T-helper 1 cell treated with Interleukin-12 subunit alpha and Interleukin-12 subunit beta and Interleukin-4 antibody, amounts not matched to agents 30 ng/mL and 1 ng/mL, for 36 hours (primary cell): ENCODE measurements at regions not wholly inside any gene's neighbourhood (a gene's known extent, or its start where the extent isn't known, plus 50 kb on each side); places are given as distances from the start of the nearest gene placed in this dataset.

ENCODE experiments used
- intact Hi-C: fragments of 100-400 bp; cut with micrococcal nuclease; formaldehyde crosslinking; loops from one replicate; pipeline ENCODE4 v1.15.1; 2024

DNA sequence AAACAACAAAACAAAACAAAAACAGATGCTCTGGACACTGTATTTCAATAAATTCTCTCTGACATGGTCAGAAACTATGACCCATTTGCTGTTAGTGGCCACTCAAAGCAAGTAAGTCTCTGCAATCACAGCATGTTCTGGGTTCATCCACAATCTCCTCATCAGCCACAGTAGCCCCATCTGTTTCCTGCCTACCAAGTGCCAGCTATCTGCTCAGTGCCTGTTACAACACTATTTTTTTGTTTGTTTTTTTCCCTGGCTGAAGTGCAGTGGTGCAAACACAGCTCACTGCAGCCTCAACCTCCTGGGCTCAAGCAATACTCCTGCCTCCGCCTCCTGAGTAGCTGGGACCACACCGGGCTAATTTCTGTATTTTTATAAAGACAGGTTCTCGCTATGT is 137.9 kb downstream of the SOX9 start:
- intact Hi-C loops = no loop called here

DNA sequence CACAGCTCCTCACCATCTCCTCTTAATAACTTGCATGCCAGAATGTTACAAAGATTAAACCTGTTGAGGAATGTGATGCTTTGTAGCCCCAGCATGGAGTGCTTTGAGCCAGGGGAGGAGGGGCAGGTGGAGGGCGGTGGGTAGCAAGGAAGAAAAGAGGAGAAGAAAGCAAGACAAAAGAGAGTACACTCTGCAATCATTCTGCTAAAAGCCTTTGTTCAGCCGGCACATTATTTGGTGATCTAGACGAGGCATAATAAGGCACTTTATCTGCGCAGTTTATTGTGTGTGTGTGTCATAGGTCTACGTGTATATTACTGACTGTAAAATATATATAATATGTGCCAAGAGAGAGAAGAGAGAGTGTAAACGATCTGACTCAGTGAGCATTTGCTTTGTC is 139.1 kb downstream of the SOX9 start:
- intact Hi-C loops = no loop called here

DNA sequence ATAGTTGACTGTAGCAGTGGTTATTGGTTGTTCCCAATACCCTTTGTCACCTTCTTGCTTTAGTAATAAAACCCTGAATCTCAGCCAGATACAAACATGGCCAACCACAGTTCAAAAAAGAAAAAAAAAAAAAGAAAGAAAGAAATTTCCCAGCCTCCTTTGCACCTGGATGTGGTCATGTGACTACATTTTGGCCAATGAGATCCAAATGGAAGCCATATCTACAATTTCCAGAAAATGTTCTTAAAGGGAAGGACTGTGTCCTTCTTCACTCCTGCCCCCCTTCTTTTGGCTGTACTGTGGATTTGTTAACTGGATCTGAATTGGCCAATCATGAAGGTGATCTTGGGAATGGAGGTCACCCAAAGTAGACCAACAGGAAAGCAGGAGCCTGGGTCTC is 141.9 kb downstream of the SOX9 start:
- intact Hi-C loops = no loop called here

DNA sequence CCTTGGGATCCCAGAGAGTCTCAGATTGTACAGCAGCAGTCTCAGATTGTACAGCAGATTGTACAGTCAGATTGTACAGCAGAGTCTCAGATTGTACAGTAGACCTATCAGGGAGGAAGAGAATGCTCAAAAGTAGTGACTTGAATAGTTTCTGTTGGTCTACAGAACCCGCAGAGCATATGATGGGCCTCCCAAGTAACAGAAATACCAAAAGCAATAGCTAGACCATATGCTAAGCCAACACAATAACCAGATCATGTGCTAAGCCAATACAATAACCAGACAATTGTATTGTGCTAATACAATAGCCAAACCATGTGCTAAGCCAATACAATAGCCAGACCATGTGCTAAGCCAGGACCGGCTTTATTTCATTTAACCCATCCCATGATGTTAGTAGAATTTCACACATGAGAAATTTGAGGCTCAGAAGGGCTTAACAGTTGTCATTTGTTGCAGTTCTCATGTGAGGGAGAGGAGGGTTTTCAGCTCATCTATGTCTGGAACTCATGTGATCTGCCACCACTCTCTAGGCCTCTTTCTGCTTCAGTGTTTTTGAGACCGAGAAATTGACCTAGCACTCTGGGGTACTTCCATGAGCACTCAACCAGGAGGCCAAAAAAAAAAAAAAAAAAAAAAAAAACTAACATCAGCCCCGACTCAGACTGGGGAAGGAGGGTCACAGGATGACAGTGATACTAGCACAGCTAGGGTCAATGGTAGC is 144.0 kb downstream of the SOX9 start:
- intact Hi-C loops = no loop called here

DNA sequence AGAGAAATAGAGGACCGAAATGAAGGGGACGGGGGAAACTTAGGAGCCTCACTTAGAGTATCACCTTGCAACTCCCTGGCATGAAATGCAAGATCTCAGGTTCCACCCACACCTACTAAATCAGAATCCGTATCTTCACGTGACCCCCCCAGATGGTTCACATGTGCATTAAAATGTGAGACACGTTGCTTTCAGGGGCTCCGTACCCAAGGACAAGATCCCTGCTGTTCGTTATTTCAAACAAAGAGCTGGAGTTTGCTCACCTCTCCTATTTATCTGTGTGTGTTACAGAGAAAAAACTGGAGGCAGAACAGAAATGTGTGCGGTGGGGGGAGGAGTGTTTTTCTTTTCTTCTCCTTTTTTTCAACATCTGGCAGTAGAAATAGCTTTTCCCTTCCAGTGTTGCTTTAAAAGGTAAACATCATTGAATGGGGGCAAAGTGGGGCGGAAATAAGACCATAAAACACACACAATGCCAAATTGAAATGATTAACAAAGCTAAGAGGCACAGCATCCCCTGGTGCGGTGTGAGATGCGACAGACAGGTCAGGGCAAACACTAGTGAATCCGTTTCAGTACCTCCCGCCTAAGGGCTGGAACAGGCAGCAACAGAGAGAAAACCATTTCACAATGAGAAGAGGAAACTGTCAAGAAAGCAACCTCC is 145.4 kb downstream of the SOX9 start:
- intact Hi-C loops = no loop called here

DNA sequence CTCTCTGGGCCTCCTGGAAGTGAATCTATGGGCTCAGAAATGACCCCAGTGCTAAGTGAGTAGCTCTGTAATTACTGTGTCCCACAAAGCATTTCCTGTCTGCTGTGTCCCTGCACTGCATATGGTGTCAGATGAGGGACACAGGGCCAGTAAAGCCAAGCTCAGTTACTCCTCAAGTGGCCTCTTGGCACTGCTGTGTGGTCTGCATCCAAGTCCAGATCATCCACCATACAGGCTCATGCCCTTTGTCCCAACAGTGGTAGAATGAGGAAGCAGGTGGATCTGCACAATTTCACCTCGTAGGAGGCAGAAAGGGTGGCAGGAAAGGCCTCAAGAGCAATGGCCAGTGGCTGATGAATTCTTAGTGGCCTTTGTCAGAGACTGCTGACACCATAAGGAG is 146.8 kb downstream of the SOX9 start:
- intact Hi-C loops = no loop called here

DNA sequence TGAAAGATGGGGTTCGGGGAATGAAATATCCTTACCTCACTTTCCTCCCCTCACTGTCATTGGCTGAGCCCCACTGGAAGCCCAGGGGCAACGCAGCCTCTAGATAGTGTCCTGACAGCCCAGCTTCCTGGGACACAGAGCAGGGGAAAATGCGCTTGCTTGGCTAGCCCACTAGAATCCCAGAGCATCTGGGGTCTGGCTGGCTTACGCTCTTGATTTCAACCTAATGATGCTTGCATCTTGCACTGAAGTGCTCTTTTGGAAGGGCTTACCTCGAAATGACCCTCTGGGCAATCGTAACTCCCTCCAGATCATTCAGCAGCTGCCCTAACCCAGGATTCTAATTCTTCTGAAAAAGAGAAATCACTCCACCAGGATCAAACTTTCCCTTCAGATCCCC is 147.6 kb downstream of the SOX9 start:
- intact Hi-C loops = no loop called here

DNA sequence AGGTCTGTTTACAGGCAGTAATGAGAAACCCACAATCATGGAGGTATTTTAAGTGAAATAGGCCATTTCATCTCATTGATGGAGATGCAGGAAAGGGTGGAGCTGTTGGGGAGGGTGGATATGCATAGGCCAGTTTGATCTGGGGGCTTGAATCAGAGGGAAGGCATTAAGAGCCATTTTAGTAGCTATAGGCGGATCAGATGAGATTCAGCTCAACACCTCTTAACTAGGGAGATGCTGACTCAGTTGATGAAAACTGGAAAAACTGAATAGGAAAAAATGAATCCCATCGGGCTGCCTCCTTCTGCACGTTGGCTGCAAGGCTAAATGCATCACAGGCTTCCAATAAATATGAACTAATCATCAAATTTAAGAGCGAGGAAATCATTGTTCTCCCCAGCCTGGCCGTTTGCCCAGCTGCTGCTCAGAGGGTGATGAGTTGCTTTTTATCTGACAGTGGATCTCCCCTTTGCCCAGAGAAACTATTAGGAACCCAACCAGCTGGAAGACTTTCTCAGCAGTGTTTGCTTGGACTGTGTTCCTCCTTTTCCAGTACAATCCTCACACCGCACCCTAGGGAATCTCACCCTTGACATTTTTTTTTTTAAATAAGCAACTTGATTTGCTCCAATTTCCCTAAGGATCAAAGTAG is 149.6 kb downstream of the SOX9 start:
- intact Hi-C loops = no loop called here

DNA sequence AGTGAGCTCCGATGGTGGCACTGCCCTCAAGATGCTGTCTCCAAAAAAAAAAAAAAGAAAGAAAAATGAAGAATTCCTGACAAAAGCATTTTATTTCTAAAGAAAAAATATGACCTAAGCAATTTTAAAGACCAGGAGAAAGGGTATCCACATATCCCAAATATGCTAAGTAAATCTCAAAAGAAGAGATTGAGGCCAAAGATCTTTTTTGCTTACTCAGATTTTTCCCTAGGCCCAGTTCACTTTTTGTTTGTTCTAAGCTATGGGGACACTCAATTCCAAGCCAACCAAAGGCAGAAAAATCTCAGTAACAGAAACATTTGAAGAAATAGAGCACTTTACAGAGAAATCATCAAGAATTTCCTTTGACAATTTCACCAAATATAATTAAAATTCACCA is 150.8 kb downstream of the SOX9 start:
- intact Hi-C loops = no loop called here

DNA sequence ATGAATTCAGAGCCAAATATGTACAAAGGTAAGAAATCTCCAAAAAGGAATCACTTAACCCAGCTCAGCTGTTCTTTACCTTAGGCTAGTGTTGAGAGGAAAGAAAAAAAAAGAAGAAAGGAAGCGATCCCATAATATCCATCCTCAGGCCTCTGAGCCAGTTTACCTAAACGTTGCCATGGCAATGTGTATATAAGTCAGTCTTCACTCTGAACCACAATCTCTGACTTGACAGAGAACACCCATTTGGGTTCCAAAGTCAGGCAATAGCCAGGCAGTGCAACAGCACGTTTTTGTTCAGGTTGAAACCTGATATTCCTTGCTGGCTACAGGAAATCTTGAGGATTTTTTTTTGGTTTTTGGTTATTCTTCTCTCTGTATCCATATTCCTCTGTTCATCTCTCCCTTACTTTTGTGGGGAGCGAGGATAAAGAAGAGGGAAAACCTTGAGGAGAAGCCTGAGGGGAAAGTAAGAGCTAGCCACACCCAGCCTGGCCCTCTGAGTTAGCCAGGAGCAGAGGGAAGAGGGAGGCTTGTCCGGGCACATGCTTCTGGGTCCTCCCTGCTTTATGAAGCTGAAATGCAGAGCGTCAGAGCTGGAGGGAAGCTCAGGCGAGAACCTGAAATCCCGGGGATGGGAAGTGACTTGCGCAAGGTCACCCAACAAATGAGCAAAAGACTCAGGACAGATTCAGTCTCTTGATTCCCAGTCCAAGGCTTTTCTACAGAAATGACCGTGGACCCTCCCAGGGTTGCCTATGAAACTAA is 152.7 kb downstream of the SOX9 start:
- intact Hi-C loops = no loop called here

DNA sequence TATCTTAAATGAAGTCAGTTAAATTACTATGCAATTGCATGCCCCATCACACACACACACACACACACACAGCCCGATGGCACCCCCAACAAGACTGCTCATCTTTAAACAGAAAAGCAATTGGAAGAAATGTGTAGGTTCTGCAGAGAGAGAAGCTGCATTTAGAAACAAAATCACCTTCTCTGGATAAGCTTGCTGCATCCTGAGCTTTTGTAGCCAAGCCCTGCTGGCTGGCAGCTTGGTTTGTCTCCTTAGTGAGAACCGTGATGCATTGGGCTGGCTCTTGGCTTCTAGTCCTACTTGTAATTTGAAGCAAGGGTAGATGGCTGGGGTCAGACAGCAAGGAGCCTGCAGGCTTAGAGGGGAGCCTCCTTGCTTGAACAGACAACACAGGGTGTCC is 153.8 kb downstream of the SOX9 start:
- intact Hi-C loops = no loop called here

DNA sequence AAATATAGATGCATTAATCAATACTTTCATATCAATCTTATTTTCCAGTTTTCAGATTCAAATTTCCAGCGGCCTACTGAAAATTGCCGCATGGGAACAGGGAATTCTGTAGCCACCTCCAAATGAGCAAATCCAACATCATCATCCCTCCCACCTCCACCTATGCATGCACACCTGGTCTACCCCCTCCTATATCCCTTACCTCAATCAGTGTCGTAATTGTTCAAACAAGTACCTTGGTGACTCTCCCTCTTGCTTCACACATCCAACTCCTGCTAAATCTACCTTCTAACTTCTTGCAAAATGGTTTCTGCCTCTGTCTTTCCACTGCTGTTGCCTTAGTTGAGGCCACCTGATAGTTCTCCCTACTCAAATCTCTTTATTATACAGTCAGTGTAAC is 160.1 kb downstream of the SOX9 start:
- intact Hi-C loops = no loop called here

DNA sequence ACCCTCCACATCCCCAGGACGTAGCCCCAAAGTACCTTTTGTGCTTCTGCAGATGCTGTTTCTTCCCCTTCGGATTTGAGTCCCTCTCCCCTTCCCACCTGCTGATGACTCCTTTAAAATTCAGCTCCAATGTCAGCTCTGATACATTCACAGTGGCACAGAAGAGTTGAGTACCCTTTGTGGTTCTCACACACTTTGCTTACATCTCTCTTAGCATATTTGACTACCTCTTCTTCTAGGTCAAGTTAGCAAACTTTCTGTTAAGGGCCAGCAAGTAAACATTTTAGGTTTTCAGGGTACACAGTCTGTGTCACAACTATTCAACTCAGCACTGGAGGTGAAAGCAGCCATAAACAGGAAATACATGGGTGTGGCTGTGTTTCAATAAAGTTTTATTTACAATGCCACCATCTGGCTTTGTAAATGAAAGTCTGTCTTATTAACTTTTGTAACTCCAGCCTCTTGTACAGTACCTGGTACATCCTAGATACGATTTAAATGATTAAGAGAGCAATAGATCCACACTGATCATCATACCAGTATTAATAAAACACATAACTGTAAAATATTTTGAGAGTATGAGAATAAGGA is 161.7 kb downstream of the SOX9 start:
- intact Hi-C loops = no loop called here

DNA sequence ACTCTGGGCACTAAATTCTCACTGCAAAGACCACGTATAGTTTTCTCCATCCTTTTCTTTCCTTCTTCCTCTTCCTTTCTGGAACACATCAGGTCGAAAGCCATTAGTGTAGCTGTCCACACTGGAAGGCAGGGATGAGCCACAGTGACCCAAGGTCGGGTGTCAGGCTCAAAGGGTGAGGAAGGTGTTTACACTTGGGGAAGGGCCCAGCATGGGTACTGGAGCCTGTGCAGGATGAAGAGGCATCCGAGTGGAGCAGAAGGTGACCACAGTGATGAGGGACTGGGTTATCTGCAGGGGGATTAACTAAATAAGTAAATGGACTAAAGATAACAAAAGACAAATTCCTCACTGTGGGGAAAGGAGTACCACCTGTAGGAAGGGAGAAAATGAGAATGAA is 164.0 kb downstream of the SOX9 start:
- intact Hi-C loops = no loop called here

DNA sequence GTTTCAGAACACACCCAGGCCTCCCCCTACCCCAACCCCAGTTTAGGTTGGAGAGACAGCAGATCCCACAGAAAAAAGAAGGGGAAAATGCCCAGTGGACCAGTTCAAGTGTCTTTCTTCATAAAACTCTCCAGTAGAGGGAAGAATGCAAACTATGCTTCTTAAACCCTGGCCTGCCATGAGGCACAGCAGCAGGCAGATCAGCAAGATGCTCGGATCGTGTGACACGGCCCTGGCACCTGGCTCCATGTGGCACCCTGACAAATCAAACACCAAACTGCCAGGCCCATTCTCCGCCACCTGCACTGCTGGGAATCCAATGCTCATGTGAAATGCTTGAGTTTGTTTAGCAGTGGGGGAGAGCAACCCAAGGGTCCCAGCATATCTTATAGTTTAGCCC is 166.8 kb downstream of the SOX9 start:
- intact Hi-C loops = no loop called here

DNA sequence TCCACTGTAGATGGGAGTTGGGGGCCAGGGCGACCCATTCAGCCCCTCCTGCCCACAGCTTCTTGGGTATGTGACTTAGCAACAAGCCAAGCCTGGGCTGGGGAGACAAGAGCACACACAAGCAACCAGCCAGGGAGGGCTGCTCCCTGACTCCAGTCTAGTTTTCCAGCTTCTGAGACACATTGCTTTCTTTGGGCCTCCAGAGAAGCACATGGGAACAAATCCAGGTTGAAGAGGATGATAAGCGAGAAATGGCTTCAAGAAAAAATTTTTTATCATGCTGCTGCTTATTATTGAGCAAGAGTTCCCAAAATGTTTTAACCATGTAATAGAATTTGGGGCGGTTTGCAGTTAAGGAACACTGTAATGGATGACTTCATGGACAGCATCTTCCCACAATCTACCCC is 173.7 kb downstream of the SOX9 start:
- intact Hi-C loops = no loop called here

DNA sequence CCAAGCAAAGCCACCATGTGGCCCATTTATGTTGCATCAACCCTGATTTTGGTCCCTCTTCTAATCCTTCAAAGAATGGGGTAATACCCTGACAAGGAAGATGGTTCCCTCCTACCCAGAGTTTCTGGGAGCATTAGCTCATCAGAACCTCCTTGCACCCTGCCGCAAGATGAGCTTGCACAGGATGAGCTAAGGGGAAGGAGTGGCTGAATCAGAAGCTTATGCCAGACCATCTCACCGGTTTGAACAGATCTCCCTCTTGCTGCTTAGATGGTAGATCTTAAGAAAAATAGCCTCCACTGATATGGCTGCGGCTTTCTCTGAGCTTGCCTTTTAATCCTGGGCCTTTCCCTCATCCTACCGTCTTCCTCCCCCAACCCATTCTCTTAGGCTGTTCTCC is 175.1 kb downstream of the SOX9 start:
- intact Hi-C loops = no loop called here

DNA sequence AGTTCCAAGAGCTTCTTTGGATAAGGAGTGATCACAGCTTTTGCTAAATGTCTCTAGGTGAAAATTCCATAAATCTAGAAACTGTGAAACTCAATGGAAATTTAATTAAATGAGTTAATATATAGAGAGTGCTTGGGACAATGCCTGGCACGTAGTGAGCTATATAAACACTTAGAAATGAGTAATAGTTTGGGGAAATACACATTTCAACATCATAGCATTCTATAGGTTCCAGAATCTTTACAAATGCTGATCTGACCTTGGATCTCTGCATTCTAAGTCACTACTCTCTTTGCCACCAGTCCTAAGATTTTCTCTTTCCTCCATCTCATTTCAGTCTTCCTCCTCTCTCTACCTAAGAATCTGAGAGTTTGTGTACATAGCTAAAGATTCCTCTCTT is 175.6 kb downstream of the SOX9 start:
- intact Hi-C loops = no loop called here

DNA sequence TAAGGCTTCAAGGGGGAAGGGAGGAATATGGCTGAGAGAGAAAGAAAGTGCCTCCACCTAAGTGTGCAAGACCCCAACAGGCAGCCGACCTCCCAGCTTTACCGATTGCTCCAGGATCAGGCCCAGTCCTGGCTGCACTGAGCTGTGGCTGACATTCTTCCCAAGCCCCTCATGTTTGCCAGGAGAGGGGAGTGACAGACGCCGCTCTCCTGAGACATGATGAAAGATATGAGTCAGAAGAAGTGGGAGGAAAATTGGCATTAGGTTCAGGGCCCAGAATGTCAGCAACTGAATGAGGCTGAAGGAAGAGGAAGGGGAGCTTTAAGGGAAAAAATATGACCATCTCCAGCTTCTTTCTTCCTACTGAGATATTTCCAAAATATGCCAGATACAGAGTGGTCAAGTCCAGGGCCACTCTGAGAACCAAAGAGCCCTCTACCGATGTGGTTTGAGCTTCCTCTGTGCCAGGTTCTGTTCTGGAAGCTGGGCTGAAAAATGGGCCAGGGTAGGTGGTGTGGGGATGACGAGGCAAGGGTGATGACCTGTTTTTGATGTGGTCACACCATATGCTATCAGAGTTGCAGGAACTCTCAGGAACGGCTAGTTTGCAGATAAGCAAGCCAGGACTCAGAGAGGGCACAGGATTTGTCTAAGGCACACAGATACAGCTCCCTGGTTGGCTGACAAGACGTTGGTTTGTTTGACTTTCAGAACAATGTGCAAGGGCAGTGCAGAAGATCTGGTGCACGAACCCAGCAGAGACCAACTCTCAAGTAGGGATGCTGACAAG is 176.7 kb downstream of the SOX9 start:
- intact Hi-C loops = no loop called here

DNA sequence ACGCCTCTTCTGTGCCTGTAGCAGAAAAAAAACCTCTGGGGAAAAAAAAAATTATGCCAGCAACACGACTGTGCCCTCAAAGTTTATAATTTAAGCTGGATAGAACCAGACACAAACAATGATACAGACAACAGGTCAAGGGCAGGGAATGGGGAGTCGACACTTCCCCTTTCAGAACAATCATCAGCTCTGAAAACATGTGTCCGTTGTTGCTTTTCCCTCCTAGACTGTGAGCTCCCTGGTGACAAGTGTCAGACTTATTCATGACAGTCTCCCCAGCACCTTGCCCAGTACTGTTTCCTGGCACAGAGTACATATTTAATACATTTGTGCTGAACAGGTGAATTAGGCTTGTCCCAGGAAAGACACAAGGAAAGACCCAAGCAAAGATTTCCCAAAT is 178.3 kb downstream of the SOX9 start:
- intact Hi-C loops = no loop called here

DNA sequence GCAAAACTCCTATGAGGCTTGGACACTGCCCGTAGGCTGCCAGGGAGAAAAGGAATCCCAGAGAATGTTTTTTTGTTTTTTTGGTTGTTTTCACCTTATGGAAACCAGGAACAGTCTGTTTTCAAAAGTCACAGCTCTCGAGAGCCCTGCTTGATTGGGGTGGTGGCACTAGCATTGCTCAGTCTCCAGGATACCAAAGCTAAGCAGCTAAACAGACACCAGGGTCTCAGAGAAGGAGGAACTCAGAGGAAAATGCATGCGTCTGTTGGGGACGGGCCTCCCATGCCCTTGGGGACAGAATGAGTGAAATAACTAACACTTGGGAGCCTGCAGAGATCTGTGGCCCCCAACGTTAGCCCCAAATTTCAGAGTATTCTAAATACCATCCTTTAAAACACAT is 178.8 kb downstream of the SOX9 start:
- intact Hi-C loops = no loop called here
